ENCODE measurements at regions not wholly inside any gene's neighbourhood (a gene's known extent, or its start where the extent isn't known, plus 50 kb on each side); places are given as distances from the start of the nearest gene placed in this dataset.

DNA sequence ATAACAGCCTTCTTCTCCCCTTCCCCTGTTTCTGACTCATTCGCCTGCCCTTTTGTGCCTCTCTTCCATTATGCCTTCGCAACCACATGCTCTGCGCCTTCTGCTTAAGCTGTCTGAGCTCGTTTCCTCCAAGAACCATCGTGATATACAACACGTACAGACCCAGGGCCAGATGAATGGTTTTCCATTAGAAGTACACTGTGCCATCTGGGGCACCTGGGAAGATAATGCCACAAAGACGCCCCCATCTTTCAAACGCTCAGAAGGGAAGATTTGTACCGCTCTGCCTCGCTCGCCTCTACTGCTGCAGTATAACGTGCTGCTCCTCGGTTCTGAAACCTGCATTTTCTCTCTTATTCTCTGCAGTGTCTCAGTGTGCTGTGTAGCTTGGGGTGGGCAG is 470.9 kb upstream of the STXBP6 start:
- TF ChIP-seq, protein P1, sequence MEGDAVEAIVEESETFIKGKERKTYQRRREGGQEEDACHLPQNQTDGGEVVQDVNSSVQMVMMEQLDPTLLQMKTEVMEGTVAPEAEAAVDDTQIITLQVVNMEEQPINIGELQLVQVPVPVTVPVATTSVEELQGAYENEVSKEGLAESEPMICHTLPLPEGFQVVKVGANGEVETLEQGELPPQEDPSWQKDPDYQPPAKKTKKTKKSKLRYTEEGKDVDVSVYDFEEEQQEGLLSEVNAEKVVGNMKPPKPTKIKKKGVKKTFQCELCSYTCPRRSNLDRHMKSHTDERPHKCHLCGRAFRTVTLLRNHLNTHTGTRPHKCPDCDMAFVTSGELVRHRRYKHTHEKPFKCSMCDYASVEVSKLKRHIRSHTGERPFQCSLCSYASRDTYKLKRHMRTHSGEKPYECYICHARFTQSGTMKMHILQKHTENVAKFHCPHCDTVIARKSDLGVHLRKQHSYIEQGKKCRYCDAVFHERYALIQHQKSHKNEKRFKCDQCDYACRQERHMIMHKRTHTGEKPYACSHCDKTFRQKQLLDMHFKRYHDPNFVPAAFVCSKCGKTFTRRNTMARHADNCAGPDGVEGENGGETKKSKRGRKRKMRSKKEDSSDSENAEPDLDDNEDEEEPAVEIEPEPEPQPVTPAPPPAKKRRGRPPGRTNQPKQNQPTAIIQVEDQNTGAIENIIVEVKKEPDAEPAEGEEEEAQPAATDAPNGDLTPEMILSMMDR (IDR thresholded peaks at IDR 0.05): no peak
- H3K79me2 ChIP-seq: no peaks in the 10 kb centered on the region
- no peaks in the 10 kb centered on the region for H3K4me1 ChIP-seq
- no peaks in the 10 kb centered on the region for H3K36me3 ChIP-seq (ENCODE audit: control insufficient read depth, insufficient read depth, low read length)
- H3K27ac ChIP-seq: no peak overlapping the region
- H3K9ac ChIP-seq: no peak overlapping the region
- H3K27me3 ChIP-seq (ENCODE audit: control insufficient read depth, insufficient read depth, low read length): no peaks in the 10 kb centered on the region
- no peak overlapping the region for H2AFZ ChIP-seq
- no peak overlapping the region for H3K4me3 ChIP-seq (ENCODE audit: low read depth, low read length)
- H3K4me2 ChIP-seq (ENCODE audit: low read length): no peak overlapping the region
- H3K9me3 ChIP-seq (ENCODE audit: control insufficient read depth, low read length): no peaks in the 10 kb centered on the region

DNA sequence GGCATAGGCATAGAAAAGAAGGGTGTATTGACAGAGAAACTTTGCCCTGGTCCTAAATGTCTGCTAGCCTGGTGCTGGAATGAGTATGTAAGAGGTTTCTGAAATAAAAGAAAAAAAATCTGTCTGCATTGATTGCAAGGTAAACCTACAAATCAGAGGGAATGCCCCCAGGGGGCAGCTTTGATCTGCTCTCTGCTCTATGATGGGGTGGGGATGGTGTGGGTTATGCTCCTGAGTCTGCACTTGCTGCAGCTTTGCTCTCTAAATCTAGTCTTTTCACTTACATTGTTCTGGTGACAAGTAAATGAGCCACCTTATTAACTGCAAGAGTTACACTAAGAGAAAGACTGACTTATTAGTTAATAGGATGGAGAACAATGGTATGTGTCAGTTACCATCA is 468.4 kb upstream of the STXBP6 start:
- TF ChIP-seq, protein P1 (IDR thresholded peaks at IDR 0.05): no peak

DNA sequence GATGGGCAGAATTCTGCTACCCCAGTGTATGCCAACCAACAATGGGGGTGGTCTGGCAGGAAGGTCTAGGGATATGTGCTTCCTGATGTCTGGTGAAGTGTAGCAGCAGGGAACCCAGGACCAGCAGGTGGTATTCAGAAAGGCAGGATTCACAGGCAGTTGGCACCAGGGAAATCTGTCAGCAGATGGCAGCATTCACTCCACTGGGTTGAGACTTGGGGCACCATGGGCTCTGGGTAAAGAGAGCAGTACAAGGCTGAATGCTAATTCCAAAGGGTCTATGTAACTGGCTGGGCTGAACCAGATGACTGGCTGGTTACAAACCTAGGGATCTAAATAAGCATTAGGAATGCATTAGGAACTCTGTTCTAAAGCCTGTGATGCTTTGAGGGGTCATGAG is 466.9 kb upstream of the STXBP6 start:
- no peak overlapping the region for H3K9ac ChIP-seq
- TF ChIP-seq, protein P1 (IDR thresholded peaks at IDR 0.05): no peak
- H3K27ac ChIP-seq: no peak overlapping the region
- no peaks in the 10 kb centered on the region for H3K9me3 ChIP-seq (ENCODE audit: control insufficient read depth, low read length)
- no peaks in the 10 kb centered on the region for H3K27me3 ChIP-seq (ENCODE audit: control insufficient read depth, insufficient read depth, low read length)
- H3K4me2 ChIP-seq (ENCODE audit: low read length): no peak overlapping the region
- H2AFZ ChIP-seq: no peak overlapping the region
- H3K4me1 ChIP-seq: no peaks in the 10 kb centered on the region
- no peak overlapping the region for H3K4me3 ChIP-seq (ENCODE audit: low read depth, low read length)
- H3K36me3 ChIP-seq (ENCODE audit: control insufficient read depth, insufficient read depth, low read length): no peaks in the 10 kb centered on the region
- no peaks in the 10 kb centered on the region for H3K79me2 ChIP-seq

More for the DNA sequence above, 468.4 kb upstream of the STXBP6 start:
- H3K27ac ChIP-seq: no peak overlapping the region
- H2AFZ ChIP-seq: no peak overlapping the region
- no peaks in the 10 kb centered on the region for H3K36me3 ChIP-seq (ENCODE audit: control insufficient read depth, insufficient read depth, low read length)
- H3K27me3 ChIP-seq (ENCODE audit: control insufficient read depth, insufficient read depth, low read length): no peaks in the 10 kb centered on the region
- H3K79me2 ChIP-seq: no peaks in the 10 kb centered on the region
- no peaks in the 10 kb centered on the region for H3K4me1 ChIP-seq
- H3K9me3 ChIP-seq (ENCODE audit: control insufficient read depth, low read length): no peaks in the 10 kb centered on the region
- H3K4me2 ChIP-seq (ENCODE audit: low read length): no peak overlapping the region
- no peak overlapping the region for H3K4me3 ChIP-seq (ENCODE audit: low read depth, low read length)
- H3K9ac ChIP-seq: no peak overlapping the region

DNA sequence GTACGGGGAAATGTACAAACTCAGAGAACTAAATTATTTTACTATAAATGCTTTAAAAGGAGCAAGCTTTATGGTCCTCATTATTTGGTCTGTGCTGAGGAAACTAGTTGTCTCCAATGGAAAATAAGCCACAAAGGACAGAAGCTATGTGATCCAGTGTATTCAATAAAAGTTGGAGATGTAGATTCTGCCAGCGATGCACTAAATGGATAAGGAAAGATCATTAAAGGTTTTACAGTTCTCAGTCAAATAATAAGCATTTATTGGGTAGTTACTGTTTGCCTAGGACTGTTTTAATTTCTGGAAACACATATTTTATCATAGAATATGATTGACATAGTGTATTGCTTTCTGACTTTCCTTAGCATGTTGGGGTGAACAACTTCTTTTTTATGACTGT is 458.9 kb upstream of the STXBP6 start:
- H3K79me2 ChIP-seq: no peaks in the 10 kb centered on the region
- no peaks in the 10 kb centered on the region for H3K4me1 ChIP-seq
- H3K9me3 ChIP-seq (ENCODE audit: control insufficient read depth, low read length): no peaks in the 10 kb centered on the region
- no peak overlapping the region for H3K27ac ChIP-seq
- no peaks in the 10 kb centered on the region for H3K36me3 ChIP-seq (ENCODE audit: control insufficient read depth, insufficient read depth, low read length)
- no peak overlapping the region for H3K4me2 ChIP-seq (ENCODE audit: low read length)
- no peaks in the 10 kb centered on the region for H3K27me3 ChIP-seq (ENCODE audit: control insufficient read depth, insufficient read depth, low read length)
- H2AFZ ChIP-seq: no peak overlapping the region
- TF ChIP-seq, protein P1 (IDR thresholded peaks at IDR 0.05): no peak
- no peak overlapping the region for H3K9ac ChIP-seq
- no peak overlapping the region for H3K4me3 ChIP-seq (ENCODE audit: low read depth, low read length)

DNA sequence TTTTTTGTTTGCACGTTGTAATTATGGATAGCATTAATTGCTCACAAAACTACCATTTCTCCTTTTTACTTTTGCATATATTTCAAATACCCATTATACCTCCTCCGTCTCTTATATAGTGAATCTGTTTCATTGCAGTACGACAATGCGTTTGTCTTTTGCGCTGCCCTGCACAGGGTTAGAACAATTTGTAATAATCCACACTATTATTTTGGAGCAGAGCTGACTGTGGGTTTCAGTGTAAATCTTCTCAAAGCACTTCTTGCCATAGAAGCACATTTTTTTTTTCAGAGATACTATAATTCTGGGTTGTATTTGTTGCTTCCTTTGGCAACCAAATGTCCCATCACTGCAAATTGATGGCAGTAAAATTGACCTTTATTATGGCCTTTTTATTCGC is 451.8 kb upstream of the STXBP6 start:
- Histone ChIP-seq H3K4me2 (ENCODE audit: low read length) (no peak overlapping the region), H3K4me3 (ENCODE audit: low read depth, low read length) (no peak overlapping the region), H3K27ac (no peak overlapping the region), H3K9ac (no peak overlapping the region), H2AFZ (no peak overlapping the region), H3K79me2 (no peaks in the 10 kb centered on the region), H3K36me3 (ENCODE audit: control insufficient read depth, insufficient read depth, low read length) (no peaks in the 10 kb centered on the region), H3K4me1 (no peaks in the 10 kb centered on the region), H3K27me3 (ENCODE audit: control insufficient read depth, insufficient read depth, low read length) (no peaks in the 10 kb centered on the region), H3K9me3 (ENCODE audit: control insufficient read depth, low read length) (no peaks in the 10 kb centered on the region)
- TF ChIP-seq, protein P1 (IDR thresholded peaks at IDR 0.05): no peak

Data from parathyroid adenoma (tissue), 2 donors.